ENCODE measurements at regions not wholly inside any gene's neighbourhood (a gene's known extent, or its start where the extent isn't known, plus 50 kb on each side); places are given as distances from the start of the nearest gene placed in this dataset.

DNA sequence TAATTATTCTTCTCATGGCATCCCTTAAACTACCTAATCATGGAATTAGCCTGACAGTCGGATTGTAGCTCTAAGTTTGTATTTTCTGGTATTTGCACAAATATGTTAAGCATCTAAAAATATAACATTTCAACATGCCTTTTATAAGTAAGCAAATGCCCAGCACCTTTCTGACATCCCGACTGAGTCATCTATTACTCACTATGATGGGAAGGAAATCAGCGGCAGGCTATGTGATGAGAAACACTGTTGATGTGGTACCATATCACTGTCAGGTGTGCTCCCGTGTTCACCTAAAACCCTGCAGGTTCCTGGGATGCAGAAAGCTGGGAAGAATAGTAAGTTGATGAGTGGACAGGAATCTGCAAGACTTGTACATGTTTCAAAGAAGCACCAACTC, 367.8 kb upstream of the IL12A start:
- DNase-seq (ENCODE audit: low spot score), result no peak

DNA sequence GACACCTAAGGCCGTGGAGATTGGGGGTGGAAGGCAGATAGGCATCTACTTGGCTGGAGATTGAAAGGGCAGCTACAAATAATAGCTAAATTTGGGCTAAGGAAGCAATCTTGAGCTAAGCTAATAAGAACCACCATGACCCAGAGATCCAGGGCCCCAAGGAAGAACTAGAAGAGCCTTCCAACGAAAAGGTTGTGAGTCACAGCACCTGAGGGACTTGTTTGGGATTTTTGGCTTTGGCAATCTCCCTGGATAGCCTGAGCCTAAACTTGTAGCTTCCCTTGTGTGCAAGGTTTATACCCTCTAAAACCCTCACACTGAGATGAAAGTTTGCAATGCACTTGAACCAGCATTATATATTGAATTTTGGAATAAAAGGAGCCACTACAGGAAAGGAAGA, 364.0 kb upstream of the IL12A start:
- no peak for DNase-seq (ENCODE audit: low spot score)

DNA sequence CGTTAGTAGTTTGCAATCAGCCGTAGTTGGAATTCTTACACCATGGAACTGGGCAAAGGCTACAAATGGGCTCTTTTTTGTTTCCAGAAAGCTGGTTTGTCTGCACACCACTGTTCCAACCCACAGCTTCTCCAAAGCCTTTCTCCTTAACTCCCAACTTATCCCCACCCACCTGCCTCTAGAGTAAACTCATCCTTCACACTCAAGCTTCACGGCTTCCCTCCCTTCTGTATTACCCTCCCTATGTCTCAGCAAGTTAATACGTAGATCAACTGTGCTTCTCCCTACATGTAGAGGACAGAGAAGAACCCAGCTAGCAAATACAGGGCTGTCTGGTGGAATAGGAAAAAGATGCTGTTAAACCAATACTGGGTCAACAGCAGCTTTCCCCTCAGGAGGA, 363.0 kb upstream of the IL12A start:
- DNase-seq (ENCODE audit: low spot score), result no peak

- DNase-seq (ENCODE audit: low spot score), result no peak
Measured at GRCh38 chr3:159626598-159626997, 362.0 kb upstream of the IL12A start.

DNA sequence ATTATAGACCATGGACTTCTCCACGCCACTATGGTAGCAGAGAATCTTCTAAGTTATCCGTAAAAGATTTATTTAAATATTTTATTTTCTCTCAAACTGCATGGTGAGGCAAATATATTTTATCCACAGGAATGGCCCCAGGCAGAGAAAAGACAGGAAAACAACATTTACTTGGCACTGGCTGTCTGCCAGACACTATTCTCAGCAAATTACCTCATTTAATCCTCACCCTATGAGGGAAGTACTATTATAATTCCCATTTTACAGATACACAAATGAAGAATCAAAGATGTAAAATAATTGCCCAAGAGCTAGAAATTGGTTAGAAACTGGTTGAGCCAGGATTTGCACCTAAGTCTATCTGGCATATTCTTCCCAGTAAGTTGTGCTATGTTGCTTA, 361.4 kb upstream of the IL12A start:
- DNase-seq (ENCODE audit: low spot score), result no peak

- DNase-seq (ENCODE audit: low spot score), result no peak
Measured at GRCh38 chr3:159627634-159628033, 361.0 kb upstream of the IL12A start.

- no peak for DNase-seq (ENCODE audit: low spot score)
Measured at GRCh38 chr3:159629329-159630084, 359.1 kb upstream of the IL12A start.

DNA sequence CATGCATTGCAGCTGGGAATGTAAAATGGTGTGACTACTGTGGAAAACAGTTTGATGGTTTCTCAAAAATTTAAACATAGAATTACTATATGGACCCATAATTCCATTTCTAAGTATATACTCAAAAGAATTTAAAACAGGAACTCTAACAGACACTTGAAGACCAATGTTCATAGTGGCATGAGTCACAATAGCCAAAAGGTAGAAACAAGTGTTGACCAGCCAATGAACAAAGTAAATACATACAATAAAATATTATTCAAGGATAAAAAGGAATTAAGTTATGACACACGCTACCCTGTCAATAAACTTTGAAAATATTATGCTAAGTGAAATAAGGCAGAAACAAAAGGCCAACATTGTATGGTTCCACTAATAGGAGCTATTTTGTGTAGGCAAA, 357.4 kb upstream of the IL12A start:
- DNase-seq (ENCODE audit: low spot score), result no peak

- no peak for DNase-seq (ENCODE audit: low spot score)
Measured at GRCh38 chr3:159632128-159632527, 356.5 kb upstream of the IL12A start.

DNA sequence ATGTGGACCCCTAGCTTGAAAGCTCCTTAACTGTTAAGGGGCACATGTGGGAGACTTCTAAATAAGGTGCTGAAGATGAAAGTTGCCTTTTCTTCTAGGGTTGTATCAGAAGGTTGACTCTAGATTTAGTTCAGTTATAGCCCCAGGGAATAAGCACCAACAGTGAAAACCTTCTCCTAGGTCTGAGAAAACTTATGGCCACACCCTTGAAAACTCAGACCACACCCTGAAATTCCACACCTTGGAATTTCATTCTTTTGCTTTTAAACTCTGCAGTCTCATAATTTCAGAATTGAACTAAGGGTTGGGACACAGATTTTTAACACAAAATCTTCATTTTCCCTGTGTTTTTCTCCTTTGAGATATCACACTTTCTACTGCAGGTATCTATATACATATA, 355.8 kb upstream of the IL12A start:
- DNase-seq (ENCODE audit: low spot score), result no peak

DNA sequence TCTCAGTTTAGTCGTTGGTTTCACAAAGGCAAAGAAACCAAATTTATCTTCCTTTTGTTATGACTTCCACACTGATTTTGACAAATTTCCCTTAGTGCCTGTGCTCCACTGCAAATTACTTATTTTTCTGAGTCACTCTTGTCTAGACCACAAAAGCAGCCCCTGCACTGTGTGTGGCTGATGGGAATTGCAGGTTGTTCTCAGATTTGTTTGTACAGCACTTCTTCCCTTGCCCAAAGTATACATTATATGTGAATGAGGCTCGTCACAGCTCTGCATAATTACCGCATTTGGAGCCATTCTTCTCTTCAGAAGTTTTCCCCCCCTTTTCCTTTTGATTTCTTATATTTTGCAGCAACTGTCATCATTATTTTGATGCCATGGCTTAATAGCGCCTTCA, 354.2 kb upstream of the IL12A start:
- DNase-seq (ENCODE audit: low spot score), result no peak

GRCh38 chr3:159635047-159635641, 353.5 kb upstream of the IL12A start:
- DNase-seq (ENCODE audit: low spot score), result no peak

DNA sequence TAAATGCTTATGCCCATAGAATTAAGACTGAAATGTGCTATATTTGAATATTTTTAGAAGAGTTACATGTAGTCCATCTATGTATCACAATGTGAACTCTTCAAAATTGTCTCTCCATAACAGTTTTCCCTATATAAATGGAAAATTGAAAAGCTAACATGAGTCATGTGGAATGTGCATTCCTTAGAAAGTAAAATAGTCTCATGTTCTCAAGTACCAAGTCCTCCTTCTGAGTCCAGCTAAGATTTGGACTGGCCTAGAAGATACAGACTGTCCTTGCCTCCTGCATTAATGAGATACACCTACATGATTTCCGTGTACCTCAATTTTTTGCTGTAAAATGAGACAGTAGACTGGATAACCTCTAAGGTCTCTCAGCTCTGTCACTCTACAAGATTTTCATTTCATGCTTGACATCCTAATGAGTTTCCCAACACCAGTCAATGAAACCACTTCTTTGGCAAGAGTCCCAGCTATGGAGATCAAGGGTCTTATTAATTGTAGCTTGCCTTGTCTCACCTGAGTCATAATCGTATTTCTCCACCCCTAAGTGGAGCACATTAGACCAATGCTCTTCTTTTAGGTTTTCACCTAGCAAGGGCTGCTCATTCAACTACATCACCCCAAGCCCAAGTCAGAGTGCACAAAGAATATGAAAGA, 350.6 kb upstream of the IL12A start:
- DNase-seq (ENCODE audit: low spot score), result no peak

DNA sequence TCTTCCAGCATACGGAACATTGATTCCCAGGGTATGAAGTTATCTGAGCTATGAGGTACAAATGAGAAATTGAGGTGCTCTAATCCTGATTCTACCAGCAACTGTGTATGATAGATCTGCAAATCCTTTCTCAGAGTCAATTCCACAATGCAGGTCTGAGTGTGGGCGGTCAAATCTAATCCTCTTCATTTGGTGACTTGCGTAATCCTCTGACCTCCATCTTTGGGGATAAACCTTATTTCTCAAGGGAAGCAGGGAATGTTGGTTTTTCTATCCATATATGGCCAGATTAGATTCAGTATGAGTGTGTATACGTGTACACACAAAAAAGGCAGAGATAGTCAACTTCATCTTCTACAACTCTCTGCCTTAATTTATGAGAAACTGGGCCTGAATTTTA, 348.4 kb upstream of the IL12A start:
- DNase-seq (ENCODE audit: low spot score), result no peak

DNA sequence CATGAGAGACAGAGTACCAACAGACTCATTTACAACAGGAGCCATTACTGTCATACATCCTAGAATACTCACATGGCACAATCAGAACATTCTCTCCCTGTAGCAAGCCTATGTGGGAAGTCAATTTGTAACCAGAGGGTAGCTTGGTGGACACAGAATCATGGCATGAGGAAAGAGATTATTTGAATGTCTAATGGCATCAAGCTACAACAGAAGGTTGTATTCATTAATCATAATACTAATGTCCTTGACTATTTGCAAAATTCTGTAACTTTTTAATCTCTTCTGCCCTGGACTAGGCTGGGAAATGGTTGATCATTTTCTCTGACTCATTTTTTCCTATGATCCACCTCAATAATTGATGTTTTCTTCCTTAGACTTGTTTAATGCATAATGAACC, 345.2 kb upstream of the IL12A start:
- no peak for DNase-seq (ENCODE audit: low spot score)

- DNase-seq (ENCODE audit: low spot score), result no peak
Measured at GRCh38 chr3:159645874-159646273, 342.8 kb upstream of the IL12A start.

GRCh38 chr3:159649951-159650350, 338.7 kb upstream of the IL12A start:
- DNase-seq (ENCODE audit: low spot score), result no peak

DNA sequence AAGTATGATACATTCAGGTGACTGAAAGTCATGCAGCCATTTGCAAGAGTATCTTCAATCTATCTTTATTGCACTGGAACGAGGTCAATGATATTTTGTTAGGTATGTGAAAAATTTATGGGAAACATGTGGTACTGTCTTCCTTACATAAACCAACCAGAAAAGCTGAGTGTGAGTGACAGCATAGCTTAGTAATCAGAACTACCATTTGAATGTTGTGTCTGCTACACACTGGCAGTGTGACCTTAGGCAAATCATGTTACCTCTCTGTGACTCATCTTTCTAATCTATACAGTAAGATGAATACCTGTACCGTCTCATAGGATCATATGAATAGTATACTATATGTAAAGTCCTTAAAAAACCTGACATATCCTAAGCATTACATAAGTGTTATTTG, 337.9 kb upstream of the IL12A start:
- DNase-seq (ENCODE audit: low spot score), result no peak

- no peak for DNase-seq (ENCODE audit: low spot score)
Measured at GRCh38 chr3:159652452-159652851, 336.2 kb upstream of the IL12A start.

- no peak for DNase-seq (ENCODE audit: low spot score)
Measured at GRCh38 chr3:159654183-159655134, 334.2 kb upstream of the IL12A start.

- DNase-seq (ENCODE audit: low spot score), result no peak
Measured at GRCh38 chr3:159655202-159655601, 333.4 kb upstream of the IL12A start.

GRCh38 chr3:159657176-159657575, 331.5 kb upstream of the IL12A start:
- no peak for DNase-seq (ENCODE audit: low spot score)
